HK-2 (cell line): ENCODE measurements at regions not wholly inside any gene's neighbourhood (a gene's known extent, or its start where the extent isn't known, plus 50 kb on each side); places are given as distances from the start of the nearest gene placed in this dataset.

Experiments
- DNase-seq: peaks from one replicate; pipeline ENCODE4 v3.0.0-alpha.2; 2018; ENCODE audit not compliant: unreplicated experiment

- DNase-seq: no peak
Measured at GRCh38 chr16:86994215-86994614, 323.0 kb downstream of the C16orf95 start.

- peak; percentile 75 for DNase-seq
Measured at GRCh38 chr16:86994651-86995171, 322.5 kb downstream of the C16orf95 start.

GRCh38 chr16:86995456-86995855, 321.7 kb downstream of the C16orf95 start:
- DNase-seq: no peak

- DNase-seq: no peak
Measured at GRCh38 chr16:86996081-86996480, 321.1 kb downstream of the C16orf95 start.

- no peak for DNase-seq
Measured at GRCh38 chr16:86997058-86997457, 320.1 kb downstream of the C16orf95 start.

DNA sequence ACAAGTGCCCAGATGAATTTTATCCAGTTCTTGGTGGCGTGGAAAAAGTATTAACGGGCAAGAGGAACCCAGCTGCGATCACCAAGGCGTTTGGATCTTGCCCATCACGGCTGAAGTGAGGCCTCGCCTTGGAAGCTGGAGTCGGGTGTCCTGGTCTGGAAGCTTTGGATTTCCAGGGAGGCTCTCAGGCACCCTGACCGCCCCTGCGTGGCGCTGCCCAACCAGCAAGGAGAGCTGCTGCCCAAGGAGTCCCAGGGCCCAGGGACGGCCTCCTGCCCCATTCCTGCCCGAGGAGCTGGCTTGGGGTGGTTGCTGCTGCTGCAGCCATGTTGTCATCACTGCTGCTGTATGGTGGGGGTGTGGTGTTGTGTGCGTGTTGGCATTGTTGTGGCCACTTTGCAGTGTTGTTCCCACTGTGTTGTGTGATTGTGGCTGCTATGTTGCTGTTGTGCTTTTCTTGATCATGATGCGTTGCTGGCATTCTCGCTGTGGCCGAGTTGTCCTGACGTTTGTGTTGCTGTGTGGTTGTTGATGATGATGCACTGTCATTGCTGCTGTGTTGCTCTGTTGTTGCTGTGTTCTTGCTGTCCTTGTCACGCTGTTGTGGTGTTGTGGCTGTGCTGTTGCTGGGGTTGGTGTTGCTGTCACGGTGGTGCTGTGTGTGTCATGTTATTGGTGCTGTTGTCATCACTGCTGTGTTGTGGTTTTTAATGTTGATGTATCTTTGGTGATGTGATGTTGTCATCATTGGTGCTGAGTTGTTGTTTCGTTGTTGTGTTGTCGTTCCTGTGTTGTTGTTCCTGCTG, 318.8 kb downstream of the C16orf95 start:
- no peak for DNase-seq

DNA sequence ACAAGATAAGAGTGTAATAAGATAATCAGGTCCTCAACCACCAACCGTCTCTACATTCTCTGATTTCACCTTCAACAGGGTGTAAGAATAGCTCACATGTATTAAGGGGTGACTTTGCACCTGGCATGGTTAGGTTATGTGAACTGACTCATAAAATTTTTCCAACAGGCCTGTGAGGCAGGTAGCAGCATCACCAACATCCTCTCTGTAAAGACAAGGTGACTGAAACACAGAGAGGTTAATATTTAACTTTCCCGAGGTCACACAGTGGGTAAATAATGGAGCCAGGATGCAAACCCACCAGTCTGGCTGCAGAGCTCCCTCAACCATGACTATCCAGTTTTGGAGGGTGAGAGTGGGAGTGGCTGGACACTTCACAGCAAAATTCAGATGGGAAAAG, 317.2 kb downstream of the C16orf95 start:
- DNase-seq: no peak

- DNase-seq: no peak
Measured at GRCh38 chr16:87002717-87003413, 314.3 kb downstream of the C16orf95 start.

DNA sequence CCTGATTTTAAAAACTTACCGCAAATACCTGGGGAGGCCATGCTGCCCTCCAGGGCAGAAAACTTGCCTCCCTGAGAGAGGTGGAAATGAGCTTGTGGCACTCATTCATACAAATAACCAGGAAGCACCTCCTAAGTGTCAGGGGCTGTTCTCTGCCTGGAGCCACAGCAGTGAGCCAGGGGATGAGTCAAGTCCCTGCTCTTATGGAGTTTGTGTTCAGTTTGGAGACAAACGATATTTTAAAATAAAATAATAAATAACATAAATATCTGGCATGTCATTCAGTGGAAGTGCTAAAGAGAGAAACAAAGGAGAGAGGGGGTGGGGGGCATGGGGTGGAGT, 313.8 kb downstream of the C16orf95 start:
- DNase-seq: no peak

DNA sequence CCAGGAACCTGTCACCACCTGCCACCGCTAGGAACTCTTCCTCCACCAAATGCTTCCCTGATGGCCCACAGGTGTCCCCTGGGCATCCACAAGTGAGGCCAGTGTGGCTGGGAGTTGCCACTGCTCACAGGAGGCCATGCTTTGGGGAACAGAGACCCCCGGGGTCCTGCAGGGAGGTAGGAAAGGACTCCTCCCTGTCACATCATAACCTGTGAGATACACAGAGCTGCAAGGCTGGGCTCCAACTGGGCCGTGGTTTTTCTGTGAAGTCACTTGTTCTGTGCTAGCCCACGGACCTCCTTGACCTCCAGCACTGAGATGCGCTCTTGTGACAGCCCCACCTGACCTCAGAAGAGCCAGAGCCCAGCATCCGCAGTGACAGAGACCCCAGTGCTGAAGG, 311.2 kb downstream of the C16orf95 start:
- no peak for DNase-seq

GRCh38 chr16:87006789-87007745, 310.1 kb downstream of the C16orf95 start:
- no peak for DNase-seq

DNA sequence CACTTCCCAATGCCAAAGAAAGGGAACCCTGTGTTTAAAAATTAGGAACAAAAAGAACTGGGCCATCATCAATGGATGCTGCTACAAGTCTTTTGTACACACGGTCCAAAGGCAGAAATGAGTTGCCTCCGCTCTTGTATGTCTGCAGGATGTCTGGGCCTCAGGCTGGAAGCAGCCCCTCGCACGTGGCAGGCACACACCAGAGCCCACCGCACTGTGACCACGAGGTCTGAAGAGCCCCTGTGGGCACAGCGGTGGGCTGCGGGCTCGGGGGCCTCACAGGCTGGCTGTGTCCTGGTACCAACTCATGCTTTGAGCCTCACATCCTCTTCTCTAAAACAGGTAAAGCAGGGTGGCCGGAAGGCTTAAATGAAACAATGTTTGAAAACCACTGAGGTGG, 309.3 kb downstream of the C16orf95 start:
- no peak for DNase-seq

DNA sequence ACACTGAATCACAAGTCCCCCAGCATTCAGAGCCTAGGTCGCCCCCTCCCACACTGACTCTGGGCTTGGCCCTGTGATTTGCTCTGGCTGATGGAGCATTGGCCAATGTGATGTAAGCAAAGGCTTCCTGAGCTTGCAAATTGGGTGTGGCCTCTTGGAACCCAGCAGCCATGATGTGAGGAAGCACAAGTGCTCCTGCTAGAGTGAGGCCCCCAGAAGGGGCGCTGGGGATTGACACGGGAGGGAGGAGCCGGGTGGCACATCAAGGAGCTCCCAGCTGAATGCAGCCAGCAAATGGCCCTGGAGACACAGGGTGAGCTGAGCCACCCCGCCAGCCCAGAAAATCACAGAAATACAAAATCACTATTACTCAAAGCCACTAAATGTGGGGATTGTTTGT, 308.5 kb downstream of the C16orf95 start:
- no peak for DNase-seq

GRCh38 chr16:87012954-87013938, 303.9 kb downstream of the C16orf95 start:
- DNase-seq: no peak

GRCh38 chr16:87014112-87014511, 303.1 kb downstream of the C16orf95 start:
- no peak for DNase-seq

DNA sequence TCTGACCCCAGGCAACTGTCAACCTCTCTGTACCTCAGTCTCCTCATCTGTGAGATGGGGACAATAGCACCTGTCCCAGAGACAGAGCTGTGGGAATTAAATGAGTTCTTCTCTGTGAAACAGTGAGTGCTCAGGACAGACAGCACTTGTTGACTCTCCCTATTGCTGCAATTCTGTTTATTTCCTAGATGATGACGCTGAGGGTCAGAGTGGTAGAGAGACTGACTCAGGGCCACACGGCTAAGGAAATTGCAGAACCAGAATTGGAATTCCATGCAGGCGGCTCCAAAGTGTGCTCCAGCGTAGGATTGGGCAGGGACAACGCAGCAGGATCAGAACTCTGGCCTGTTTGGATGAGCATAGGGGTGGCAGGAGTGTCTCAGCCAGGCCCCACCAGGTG, 302.2 kb downstream of the C16orf95 start:
- no peak for DNase-seq

GRCh38 chr16:87016046-87017035, 300.9 kb downstream of the C16orf95 start:
- no peak for DNase-seq

GRCh38 chr16:87017371-87018012, 299.7 kb downstream of the C16orf95 start:
- peak; percentile 55 for DNase-seq

GRCh38 chr16:87025676-87026075, 291.5 kb downstream of the C16orf95 start:
- DNase-seq: no peak
